ENCODE measurements at regions not wholly inside any gene's neighbourhood (a gene's known extent, or its start where the extent isn't known, plus 50 kb on each side); places are given as distances from the start of the nearest gene placed in this dataset.

GRCh38 chr6:44062771-44063560 is 64.3 kb downstream of the MRPL14 start:
- no peak for DNase-seq

DNA sequence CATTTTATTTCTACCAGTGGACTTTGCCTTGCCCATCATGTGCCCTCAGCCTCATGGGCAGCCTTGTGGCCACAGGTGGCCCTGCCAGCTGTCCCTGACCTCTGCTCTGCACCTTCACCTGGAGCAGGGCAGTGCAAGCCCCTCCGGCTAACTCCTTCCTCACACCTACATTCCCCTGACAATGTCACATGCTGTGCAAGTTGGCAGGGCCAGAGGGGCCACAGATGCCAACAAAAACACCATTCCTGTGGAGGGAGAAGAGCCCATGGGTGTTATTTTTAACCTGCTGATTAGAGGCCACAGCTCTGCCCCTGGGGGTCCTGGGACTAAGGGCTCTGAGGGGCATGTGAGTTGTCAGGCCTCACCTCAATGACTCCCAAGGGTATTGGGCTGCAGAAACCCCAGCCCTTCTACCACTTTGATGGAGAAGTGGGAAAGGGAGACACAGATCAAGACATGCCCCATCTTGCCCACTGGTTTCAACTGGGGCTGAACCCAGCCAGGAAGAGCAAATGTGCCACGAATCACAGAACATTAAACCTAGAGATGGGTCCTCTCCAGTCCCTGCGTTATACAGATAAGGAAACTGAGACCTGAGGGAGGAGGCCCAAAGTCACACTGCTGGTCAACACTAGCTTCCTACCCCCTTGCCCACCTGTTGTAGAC is 65.0 kb downstream of the MRPL14 start:
- DNase-seq = no peak

- no peak for DNase-seq
These were observed 65.7 kb downstream of the MRPL14 start for GRCh38 chr6:44061375-44062104.

- no peak for DNase-seq
These were observed 66.5 kb downstream of the MRPL14 start for GRCh38 chr6:44060612-44061374.

DNA sequence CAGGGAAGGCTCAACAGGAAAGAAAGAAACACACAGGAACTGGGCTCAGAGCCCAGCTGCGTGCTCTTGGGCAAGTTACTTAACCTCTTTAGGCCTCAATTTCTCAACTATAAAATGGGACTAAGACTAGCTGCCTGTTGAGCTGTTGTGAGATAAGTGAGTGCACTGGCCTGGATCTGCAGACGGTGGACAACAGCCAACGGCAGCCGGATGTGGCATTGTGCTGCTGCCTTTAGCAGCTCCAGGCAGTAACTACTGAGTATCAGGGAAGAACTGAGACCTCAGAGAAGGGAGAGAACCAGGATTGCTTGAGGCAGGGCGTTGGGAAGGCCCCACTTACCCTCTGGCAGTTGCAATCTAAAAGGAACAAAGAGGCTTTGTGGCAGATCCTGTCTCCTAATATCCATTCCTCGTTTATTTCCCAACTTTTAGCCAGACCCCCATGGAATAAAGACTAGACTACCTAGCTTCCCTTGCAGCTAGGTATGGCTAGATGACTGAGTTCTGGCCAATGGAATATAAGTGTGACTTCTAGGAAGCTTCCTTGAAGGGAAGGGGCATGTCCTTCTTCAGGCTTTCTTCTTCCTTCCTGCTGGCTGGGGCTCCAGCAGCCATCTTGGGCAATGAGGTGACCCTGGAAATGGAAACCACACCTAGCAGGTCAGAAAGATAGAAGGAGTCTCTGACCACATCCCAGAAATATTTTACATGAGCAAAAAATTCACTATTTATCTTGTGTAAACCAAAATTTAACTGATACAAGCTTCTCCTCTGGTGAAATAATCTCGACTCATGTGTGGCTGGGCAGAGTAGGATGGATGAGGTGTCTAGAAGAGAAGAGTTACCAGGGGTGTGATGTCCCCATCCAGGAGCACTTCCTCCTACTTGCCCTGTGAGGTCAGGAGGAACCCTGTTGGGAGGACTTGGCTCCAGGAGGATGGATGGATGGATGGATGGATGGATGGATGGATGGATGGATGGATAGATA is 67.6 kb downstream of the MRPL14 start:
- DNase-seq = no peak

- no peak for DNase-seq
These were observed 68.5 kb downstream of the MRPL14 start for GRCh38 chr6:44058617-44059358.

GRCh38 chr6:44057931-44058616 is 69.2 kb downstream of the MRPL14 start:
- DNase-seq = no peak

DNA sequence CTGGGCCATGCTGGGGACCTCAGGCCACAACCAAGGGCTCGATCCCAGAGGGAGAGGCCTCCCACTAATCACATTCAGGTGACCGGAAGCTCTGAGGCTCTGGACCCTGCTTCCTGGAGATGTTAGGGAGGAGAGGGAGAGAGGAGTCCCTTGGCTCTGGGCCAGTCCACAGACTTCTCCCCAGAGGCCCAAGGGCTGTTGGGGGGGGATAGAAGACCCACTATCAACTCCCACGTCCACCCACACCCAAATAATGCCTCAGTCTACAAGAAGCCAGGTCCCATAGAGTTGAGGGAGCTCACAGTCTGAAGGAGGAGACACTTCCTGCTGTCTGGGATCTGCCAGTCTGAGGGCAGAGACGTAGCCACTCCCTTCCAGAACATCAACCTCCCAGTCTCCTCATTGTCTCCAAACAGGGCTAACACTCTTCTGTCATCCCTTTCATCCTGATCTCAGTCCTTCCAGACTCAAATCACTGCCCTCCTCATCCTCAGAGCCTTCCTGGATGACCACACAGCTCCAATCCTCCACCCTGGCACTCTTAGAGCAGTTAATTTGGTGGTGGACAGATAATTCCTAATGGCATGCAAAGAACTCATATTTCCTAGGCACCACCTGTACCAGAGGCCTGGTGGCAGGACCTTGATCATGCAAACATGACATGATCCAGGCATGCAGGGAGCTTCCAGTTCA is 69.9 kb downstream of the MRPL14 start:
- no peak for DNase-seq

DNA sequence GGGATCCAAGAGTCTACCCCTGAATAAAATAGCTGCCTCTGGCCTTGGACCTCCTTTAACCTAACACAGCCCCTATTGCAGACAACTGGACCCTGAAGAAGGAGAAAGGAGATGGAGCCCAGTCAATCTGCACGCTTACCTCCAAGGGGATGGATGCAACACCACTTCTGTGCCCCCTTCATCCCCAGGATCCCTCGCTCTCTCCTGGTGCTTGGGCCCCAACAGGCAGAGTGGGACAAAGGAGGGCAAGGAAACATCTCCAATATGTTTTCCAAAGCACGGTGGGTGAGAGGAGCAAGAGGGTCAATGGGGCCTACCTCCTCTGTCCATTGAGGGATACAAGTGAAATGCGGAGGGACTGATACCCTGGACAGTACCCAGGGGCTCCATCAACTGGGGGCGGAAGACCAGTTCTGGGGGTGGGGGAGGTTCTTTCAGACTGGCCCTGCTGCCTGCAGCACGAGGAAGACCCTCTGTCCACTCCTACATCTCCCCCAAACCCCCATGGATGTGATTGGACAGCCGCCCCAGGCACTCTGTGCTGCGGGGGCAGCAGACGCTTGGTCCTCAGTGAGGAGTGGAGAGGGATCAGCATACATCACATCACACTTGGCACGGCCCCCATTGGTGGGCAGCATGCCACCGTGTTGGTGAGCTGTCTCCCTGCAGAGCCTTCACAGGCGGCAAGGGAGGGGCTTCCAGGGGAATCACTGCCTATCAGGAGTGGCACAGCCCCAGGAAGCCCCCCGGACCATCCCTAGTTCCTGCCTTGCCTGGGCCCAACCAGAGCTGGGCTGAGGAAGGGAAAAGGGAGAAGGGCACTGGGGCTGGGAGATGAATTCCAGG is 70.6 kb downstream of the MRPL14 start:
- no peak for DNase-seq

GRCh38 chr6:44054721-44055559 is 72.3 kb downstream of the MRPL14 start:
- no peak for DNase-seq

DNA sequence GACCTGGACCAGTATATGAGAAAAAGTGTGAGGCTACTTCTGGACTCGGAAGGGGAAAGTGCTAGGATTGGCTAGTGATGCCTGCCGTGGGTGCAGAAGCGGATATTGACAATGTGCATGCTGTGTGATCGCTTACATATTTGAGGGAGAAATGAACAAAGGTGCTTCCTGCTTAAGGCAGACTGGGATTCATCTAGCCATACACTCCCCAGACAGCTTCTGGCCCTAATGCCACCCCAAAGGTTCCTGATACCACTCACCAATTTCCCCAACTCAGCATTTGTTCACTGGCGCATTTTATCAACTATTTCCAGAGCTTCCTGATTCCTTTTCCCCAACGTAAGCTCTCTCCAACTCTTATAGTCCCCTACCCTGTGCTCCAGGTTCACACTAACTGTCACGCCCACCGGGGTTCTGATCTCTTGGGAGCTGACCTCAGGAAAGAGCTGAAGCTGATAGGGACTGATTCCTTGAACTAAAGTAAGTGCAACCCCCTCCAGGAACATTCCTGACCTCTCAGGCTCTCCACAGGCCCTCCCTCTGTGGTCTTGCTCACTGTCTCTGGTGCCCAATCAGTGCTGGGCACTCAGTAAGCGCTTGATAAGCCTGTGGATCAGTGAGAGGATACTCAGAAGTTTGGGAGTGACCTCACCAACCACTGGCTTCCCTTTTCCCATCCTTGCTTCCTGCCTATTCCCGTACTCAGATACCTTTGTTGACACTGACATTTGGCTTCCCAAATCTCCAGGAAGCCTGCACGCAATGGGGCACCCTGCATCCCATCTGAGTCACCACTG is 73.3 kb downstream of the MRPL14 start:
- DNase-seq = no peak

DNA sequence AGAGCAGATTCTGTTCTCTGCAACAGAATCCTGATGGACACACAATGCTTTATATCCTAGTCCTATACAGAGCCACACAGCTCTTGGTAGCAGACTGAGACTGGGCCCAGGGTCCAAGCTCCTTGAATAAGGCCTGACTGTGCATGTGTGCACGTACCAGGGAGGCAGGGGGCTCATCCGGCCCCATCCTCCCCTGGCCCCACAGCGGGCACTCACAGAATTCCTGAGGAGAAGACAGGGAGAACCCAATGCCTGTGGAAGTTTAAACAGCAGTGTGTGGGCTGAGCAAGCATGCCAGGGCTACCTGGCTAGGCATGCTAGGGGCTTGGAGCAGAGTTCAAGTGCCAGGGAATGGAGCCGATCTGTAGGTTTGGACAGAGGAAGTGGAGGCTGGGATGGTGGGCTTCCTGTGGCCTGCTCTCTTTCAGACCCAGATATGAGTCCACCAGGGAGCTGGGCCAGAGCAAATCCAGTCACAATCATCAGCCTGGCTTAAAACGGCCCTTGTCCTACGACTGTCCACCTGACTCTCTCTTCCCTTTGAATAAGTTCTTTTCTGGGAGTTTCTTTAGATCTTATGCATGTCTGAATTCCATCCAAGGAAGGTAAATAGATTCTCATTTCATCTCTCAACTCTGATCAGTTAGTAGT is 74.0 kb downstream of the MRPL14 start:
- no peak for DNase-seq

- DNase-seq = no peak
These were observed 74.7 kb downstream of the MRPL14 start for GRCh38 chr6:44052419-44053023.

DNA sequence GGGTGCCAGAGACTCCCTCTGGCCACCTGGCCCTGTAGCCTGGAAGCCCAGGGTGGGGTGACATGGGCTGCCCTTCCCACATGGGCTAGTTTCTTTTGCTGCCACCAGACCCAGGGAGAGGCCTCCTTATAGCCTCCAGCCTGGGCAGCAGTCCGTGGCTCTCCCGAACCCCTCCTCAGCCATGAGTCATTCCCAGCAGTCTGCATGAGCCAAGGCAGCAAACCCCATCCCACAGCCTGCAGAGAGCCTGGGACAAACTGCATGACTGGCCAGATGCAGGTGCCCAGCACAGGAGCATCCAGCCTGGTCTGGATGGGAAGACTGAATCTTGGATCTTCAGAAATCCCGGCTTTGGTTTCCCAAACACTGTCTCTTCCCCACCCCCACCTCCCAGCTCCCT is 75.7 kb downstream of the MRPL14 start:
- no peak for DNase-seq

GRCh38 chr6:44050872-44051505 is 76.3 kb downstream of the MRPL14 start:
- DNase-seq = no peak

All from SHP77 (cell line).